K562 (cell line): ENCODE measurements at regions not wholly inside any gene's neighbourhood (a gene's known extent, or its start where the extent isn't known, plus 50 kb on each side); places are given as distances from the start of the nearest gene placed in this dataset.

Source experiments
- ATAC-seq: fragments of 200-7000 bp; cut with Tn5 transposase; 3 replicates; pipeline ENCODE4 v1.9.1; 2020; ENCODE audit warnings: moderate library complexity
- BruUV-seq: library from RNA; stranded (reverse); fragments of 400-500 nt; replicated peaks from 2 replicates; lab custom pipeline; 2021; lab: Mats Ljungman, UMichigan
- CTCF ChIA-PET: fragments of 300-600 bp; formaldehyde crosslinking; extraction: SDS; loops from one replicate; lab custom pipeline; 2021; ENCODE audit warnings: low intra/inter-chr PET ratio; lab: Yijun Ruan, JAX
- POLR2A ChIA-PET: fragments of 300-600, 350-650 bp; sonication (Branson Sonifier 250); formaldehyde crosslinking; extraction: SDS; loops from one replicate; lab custom pipeline; 2021; ENCODE audit warnings: antibody characterized with exemption, inconsistent platforms; lab: Yijun Ruan, JAX
- DNase-seq, 4 experiments: peaks; one replicate each; pipeline versions ENCODE4 v3.0.0 to v3.0.0-alpha.2; 2011 to 2018; ENCODE audit warnings: low spot score in 3 of 4, mixed read lengths in 3 of 4; ENCODE audit errors: extremely low read depth in 1 of 4
- FAIRE-seq: peaks from 2 replicates; lab custom pipeline; 2011; peaks lifted over from hg19 to GRCh38; lab: Jason Lieb, UNC
- H2AFZ ChIP-seq: 2 replicates; pipeline ENCODE4 v1.6.0; 2011; ENCODE audit warnings: low read depth, low read length, control low read depth, inconsistent platforms
- H3K27ac ChIP-seq: fragments of 200-600 bp; 3 replicates; pipeline ENCODE4 v1.8.0; 2011; ENCODE audit warnings: low read depth, mild to moderate bottlenecking, control low read depth, inconsistent platforms, low read length, moderate library complexity, mixed read lengths; ENCODE audit errors: extremely low read depth
- H3K27me3 ChIP-seq, 2 experiments: fragments of 300-600 bp in 1 of 2; 2 replicates in 1 of 2; 3 replicates in 1 of 2; pipeline versions ENCODE4 v1.6.0 to v1.8.0; 2011; ENCODE audit warnings: inconsistent platforms in 2 of 2, low read length in 2 of 2, mild to moderate bottlenecking in 1 of 2, mixed read lengths in 1 of 2, moderate library complexity in 1 of 2; ENCODE audit not compliant: control insufficient read depth in 2 of 2, insufficient read depth in 2 of 2
- H3K36me3 ChIP-seq: fragments of 300-600 bp; 3 replicates; pipeline ENCODE4 v1.8.0; 2011; ENCODE audit warnings: mild to moderate bottlenecking, low read length, inconsistent platforms; ENCODE audit not compliant: control insufficient read depth, insufficient read depth
- H3K4me1 ChIP-seq, 2 experiments: fragments of 200-600 bp in 1 of 2; replicated peaks in 1 of 2; 2 replicates in 1 of 2; 3 replicates in 1 of 2; pipeline versions ENCODE4 v1.5.1 to v1.8.0; 2011; ENCODE audit warnings: inconsistent platforms in 2 of 2, low read length in 2 of 2, mild to moderate bottlenecking in 1 of 2, mixed read lengths in 1 of 2, moderate library complexity in 1 of 2; ENCODE audit not compliant: control insufficient read depth in 2 of 2, insufficient read depth in 2 of 2
- H3K4me2 ChIP-seq: 2 replicates; pipeline ENCODE4 v1.6.1; 2011; ENCODE audit warnings: low read length, control low read depth, inconsistent platforms, mixed read lengths; ENCODE audit not compliant: insufficient read depth
- H3K4me3 ChIP-seq: fragments of 200-600 bp; sonication (generic), shearing (Covaris generic); 2 replicates; pipeline ENCODE4 v1.5.1; 2016; ENCODE audit warnings: control low read depth, inconsistent platforms
- H3K79me2 ChIP-seq: fragments of 200-600 bp; 3 replicates; pipeline ENCODE4 v1.8.0; 2011; ENCODE audit warnings: low read length, inconsistent platforms; ENCODE audit not compliant: control insufficient read depth, insufficient read depth
- H3K9ac ChIP-seq, 2 experiments: 2 replicates each; pipeline versions ENCODE4 v1.6.0 to v1.6.1; 2011; ENCODE audit warnings: low read depth in 2 of 2, low read length in 2 of 2, control low read depth in 1 of 2, inconsistent platforms in 1 of 2, mild to moderate bottlenecking in 1 of 2, mixed read lengths in 1 of 2; ENCODE audit not compliant: insufficient read depth in 1 of 2
- H3K9me1 ChIP-seq: one replicate; pipeline ENCODE4 v1.6.0; 2011; ENCODE audit warnings: inconsistent platforms, mild to moderate bottlenecking, low read length, moderate library complexity; ENCODE audit not compliant: control insufficient read depth, insufficient read depth
- H3K9me3 ChIP-seq: replicated peaks from 2 replicates; pipeline ENCODE4 v1.5.1; 2011; ENCODE audit warnings: low read depth, low read length, inconsistent platforms; ENCODE audit not compliant: control insufficient read depth, insufficient read depth
- H4K20me1 ChIP-seq: replicated peaks from 2 replicates; pipeline ENCODE4 v1.6.1; 2011; ENCODE audit warnings: low read length, inconsistent platforms, mixed read lengths; ENCODE audit not compliant: control insufficient read depth, insufficient read depth
- CHD2 ChIP-seq: IDR thresholded peaks from 2 replicates; pipeline ENCODE4 v1.6.1; 2011; ENCODE audit warnings: low read depth, low read length
- DIDO1 ChIP-seq: fragments of 450-650 bp; IDR thresholded peaks from 2 replicates; pipeline ENCODE4 v1.6.1; 2016; ENCODE audit warnings: low read depth, missing biosample characterization, missing genetic modification characterization
- EP300 ChIP-seq: IDR thresholded peaks from 2 replicates; pipeline ENCODE4 v1.6.1; 2012; ENCODE audit warnings: low read length, improper control_type of control experiment
- FOXK1 ChIP-seq: sonication (generic); formaldehyde crosslinking; IDR thresholded peaks from 2 replicates; pipeline ENCODE4 v1.8.0; 2022; ENCODE audit warnings: missing genetic modification reagents, mild to moderate bottlenecking, borderline replicate concordance
- HSF4 ChIP-seq: fragments of 250-450 bp; sonication (Bioruptor Pico); IDR thresholded peaks from 2 replicates; pipeline ENCODE4 v2.1.2; 2022; ENCODE audit warnings: mild to moderate bottlenecking, moderate library complexity, borderline replicate concordance
- KDM5B ChIP-seq: fragments of 200-600 bp; sonication (generic); IDR thresholded peaks from 2 replicates; pipeline ENCODE4 v1.6.1; 2012; ENCODE audit warnings: low read depth, mild to moderate bottlenecking, moderate library complexity, low read length, control low read depth, inconsistent platforms; ENCODE audit not compliant: insufficient replicate concordance
- MIER1 ChIP-seq: fragments of 450-650 bp; IDR thresholded peaks from 2 replicates; pipeline ENCODE4 v1.6.1; 2016; ENCODE audit warnings: antibody characterized with exemption, mild to moderate bottlenecking, low read depth
- PHB2 ChIP-seq: fragments of 450-650 bp; IDR thresholded peaks from 2 replicates; pipeline ENCODE4 v1.6.1; 2017; ENCODE audit warnings: low read depth
- PREB ChIP-seq: sonication (generic); formaldehyde crosslinking; IDR thresholded peaks from 2 replicates; pipeline ENCODE4 v1.8.1; 2023; ENCODE audit warnings: mild to moderate bottlenecking, missing genetic modification reagents
- SIRT6 ChIP-seq: IDR thresholded peaks from one replicate; pipeline ENCODE4 v1.6.1; 2012; ENCODE audit warnings: low read depth, mild to moderate bottlenecking, control low read depth, inconsistent platforms, low read length, moderate library complexity
- U2AF2 ChIP-seq: fragments of 200-400 bp; formaldehyde crosslinking; optimal IDR thresholded peaks from 2 replicates; pipeline ENCODE3; 2017; ENCODE audit warnings: low read depth, mild to moderate bottlenecking, low read length
- ZNF124 ChIP-seq: sonication (generic); formaldehyde crosslinking; IDR thresholded peaks from 2 replicates; pipeline ENCODE4 v1.8.1; 2022; ENCODE audit warnings: missing genetic modification reagents
- WGBS: fragments of 100-300 bp; shearing (Covaris generic); methylation state at CpG from one replicate; pipeline ENCODE4 v1.1.6; 2016; ENCODE audit warnings: low coverage, mixed read lengths; ENCODE audit not compliant: insufficient coverage; ENCODE audit errors: missing lambda C conversion rate; 5-methylcytosine and 5-hydroxymethylcytosine counted together
- in situ Hi-C: fragments of 300-500 bp; cut with MboI; formaldehyde crosslinking; loops from 4 replicates; pipeline ENCODE4 v1.15.0; 2018; ENCODE audit warnings: inconsistent platforms, mixed read lengths
- intact Hi-C: fragments of 100-400 bp; cut with micrococcal nuclease; formaldehyde crosslinking; loops from 2 replicates; pipeline ENCODE4 v1.14.2; 2022
- TF ChIP-seq, protein P1 (sequence below): fragments of 450-650 bp; formaldehyde crosslinking; conservative IDR thresholded peaks from 2 replicates; pipeline ENCODE4 v1.4.0; 2022; ENCODE audit warnings: mild to moderate bottlenecking, missing genetic modification characterization
- TF ChIP-seq, protein P2 (sequence below): fragments of 250-450 bp; sonication (Bioruptor Pico); IDR thresholded peaks from 2 replicates; pipeline ENCODE4 v1.4.0; 2020

- H3K27me3 ChIP-seq: no peaks in the 10 kb centered on the region
- no peak for ATAC-seq
- no peaks in the 10 kb centered on the region for H3K79me2 ChIP-seq
- intact Hi-C loops: no loop called here
- WGBS: 78% methylated on average over 2 of the region's 2 CpGs
- CTCF ChIA-PET: no interaction called here
- H3K9me1 ChIP-seq: no peaks in the 10 kb centered on the region
- in situ Hi-C loops: no loop called here
- no peaks in the 10 kb centered on the region for H3K9me3 ChIP-seq
- H3K4me2 ChIP-seq: no peak overlapping the region
- H3K27ac ChIP-seq: no peak overlapping the region
- H2AFZ ChIP-seq: no peak overlapping the region
- POLR2A ChIA-PET: no interaction called here
- no peaks in the 10 kb centered on the region for H4K20me1 ChIP-seq
- H3K4me3 ChIP-seq: no peak overlapping the region
- no peaks in the 10 kb centered on the region for H3K36me3 ChIP-seq
- no peak overlapping the region for H3K9ac ChIP-seq
- BruUV-seq: no TSS peak
- no peak for TF ChIP-seq DIDO1 (tag)
- TF ChIP-seq KDM5B: no peak
- no peak for TF ChIP-seq PHB2
- no peak for TF ChIP-seq MIER1
- TF ChIP-seq SIRT6: no peak
- TF ChIP-seq CHD2: no peak
- TF ChIP-seq EP300: no peak
- TF ChIP-seq, protein P1, sequence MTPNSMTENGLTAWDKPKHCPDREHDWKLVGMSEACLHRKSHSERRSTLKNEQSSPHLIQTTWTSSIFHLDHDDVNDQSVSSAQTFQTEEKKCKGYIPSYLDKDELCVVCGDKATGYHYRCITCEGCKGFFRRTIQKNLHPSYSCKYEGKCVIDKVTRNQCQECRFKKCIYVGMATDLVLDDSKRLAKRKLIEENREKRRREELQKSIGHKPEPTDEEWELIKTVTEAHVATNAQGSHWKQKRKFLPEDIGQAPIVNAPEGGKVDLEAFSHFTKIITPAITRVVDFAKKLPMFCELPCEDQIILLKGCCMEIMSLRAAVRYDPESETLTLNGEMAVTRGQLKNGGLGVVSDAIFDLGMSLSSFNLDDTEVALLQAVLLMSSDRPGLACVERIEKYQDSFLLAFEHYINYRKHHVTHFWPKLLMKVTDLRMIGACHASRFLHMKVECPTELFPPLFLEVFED: no peak
- no peak for TF ChIP-seq HSF4 (CRISPR knock-in tag)
- no peak for TF ChIP-seq FOXK1 (CRISPR knock-in tag)
- TF ChIP-seq U2AF2: no peak
- TF ChIP-seq ZNF124 (CRISPR knock-in tag): no peak
- TF ChIP-seq PREB (CRISPR knock-in tag): no peak
- TF ChIP-seq, protein P2, sequence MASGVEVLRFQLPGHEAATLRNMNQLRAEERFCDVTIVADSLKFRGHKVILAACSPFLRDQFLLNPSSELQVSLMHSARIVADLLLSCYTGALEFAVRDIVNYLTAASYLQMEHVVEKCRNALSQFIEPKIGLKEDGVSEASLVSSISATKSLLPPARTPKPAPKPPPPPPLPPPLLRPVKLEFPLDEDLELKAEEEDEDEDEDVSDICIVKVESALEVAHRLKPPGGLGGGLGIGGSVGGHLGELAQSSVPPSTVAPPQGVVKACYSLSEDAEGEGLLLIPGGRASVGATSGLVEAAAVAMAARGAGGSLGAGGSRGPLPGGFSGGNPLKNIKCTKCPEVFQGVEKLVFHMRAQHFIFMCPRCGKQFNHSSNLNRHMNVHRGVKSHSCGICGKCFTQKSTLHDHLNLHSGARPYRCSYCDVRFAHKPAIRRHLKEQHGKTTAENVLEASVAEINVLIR: no peak
- TF ChIP-seq, all 486 proteins: peak for 0
- H3K4me1 ChIP-seq: peaks cover 0 to 5% of the 10 kb centered on the region in 2 experiments; a peak in 3 of 5 replicates
- FAIRE-seq: peak; percentile 26
- DNase-seq: no peak
Measured at GRCh38 chr13:76004416-76004815, 368.3 kb downstream of the LMO7 start.
